ENCODE measurements at regions not wholly inside any gene's neighbourhood (a gene's known extent, or its start where the extent isn't known, plus 50 kb on each side); places are given as distances from the start of the nearest gene placed in this dataset.
A peak's percentile ranks its signal among the peaks of the same experiment; 100 is the strongest.
"Not testable (repeated sequence)": the region's sequence is repeated elsewhere in the genome, so short reads cannot be mapped to it uniquely, and the experiment has no call there.

DNA sequence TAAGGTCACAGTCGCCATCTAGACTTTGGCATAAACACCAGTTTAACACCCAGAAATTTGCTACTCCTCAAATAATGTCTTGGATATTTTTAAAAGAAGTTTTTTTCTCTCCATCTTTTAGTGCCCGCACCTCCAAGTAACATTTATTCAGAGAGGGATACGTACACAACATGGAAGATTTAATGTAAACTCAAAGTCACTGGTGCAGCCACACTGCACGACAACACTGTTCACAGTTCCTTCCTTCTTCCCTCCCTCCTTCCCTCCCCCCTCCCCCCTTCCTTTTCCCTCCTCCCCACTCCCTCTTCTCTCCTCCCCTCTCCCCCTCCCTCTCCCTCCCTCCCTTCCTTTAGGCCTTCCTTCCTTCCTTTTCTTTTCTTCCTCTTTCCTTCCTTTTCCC is 56.5 kb downstream of the NPPC start:
- H3K4me3 ChIP-seq (ENCODE audit: low read depth, poor library complexity, severe bottlenecking) = no peak overlapping the region

GRCh38 chr2:231869016-231869415 is 57.2 kb downstream of the NPPC start:
- H3K4me3 ChIP-seq (ENCODE audit: low read depth, poor library complexity, severe bottlenecking); intact Hi-C loops (cut with DNase I; ENCODE audit: low total_unique reads): not testable (repeated sequence)
- 81 to 88% methylated on average over 6 of the region's 6 CpGs for WGBS, 2 donors
- DNase-seq (ENCODE audit: low spot score in 2 of 2) = peak in 1 of 2 donors; percentile 61

More for the DNA sequence above, 56.5 kb downstream of the NPPC start:
- intact Hi-C loops (cut with DNase I; ENCODE audit: low total_unique reads) = no loop called here
- WGBS, 2 donors = 68 to 70% methylated on average over 4 of the region's 4 CpGs
- TF ChIP-seq, protein P1, sequence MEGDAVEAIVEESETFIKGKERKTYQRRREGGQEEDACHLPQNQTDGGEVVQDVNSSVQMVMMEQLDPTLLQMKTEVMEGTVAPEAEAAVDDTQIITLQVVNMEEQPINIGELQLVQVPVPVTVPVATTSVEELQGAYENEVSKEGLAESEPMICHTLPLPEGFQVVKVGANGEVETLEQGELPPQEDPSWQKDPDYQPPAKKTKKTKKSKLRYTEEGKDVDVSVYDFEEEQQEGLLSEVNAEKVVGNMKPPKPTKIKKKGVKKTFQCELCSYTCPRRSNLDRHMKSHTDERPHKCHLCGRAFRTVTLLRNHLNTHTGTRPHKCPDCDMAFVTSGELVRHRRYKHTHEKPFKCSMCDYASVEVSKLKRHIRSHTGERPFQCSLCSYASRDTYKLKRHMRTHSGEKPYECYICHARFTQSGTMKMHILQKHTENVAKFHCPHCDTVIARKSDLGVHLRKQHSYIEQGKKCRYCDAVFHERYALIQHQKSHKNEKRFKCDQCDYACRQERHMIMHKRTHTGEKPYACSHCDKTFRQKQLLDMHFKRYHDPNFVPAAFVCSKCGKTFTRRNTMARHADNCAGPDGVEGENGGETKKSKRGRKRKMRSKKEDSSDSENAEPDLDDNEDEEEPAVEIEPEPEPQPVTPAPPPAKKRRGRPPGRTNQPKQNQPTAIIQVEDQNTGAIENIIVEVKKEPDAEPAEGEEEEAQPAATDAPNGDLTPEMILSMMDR (IDR thresholded peaks at IDR 0.05) = no peak
- TF ChIP-seq POLR2A (IDR thresholded peaks at IDR 0.05) = no peak
- DNase-seq (ENCODE audit: low spot score in 2 of 2) = no peak

DNA sequence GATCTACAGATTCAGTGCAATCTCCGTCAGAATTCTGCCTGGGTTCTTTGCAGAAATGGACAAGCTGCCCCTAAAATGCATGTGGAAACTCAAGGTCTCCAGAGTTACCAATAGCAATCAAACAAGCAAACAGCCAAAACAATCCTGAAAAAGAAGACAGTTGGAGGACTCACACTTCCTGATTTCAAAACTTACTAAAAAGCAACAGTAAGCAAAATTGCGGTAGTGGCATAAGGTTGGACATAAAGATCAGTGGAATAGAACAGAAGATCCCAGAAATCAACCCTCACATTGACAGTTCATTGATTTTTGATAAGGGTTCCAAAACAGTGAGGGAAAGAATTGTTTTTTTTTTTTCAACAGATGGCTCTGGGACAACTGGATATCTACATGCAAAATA is 59.7 kb downstream of the NPPC start:
- H3K4me3 ChIP-seq (ENCODE audit: low read depth, poor library complexity, severe bottlenecking) = no peak overlapping the region
- 79 to 96% methylated on average over 2 of the region's 2 CpGs for WGBS, 2 donors
- TF ChIP-seq, protein P1 (IDR thresholded peaks at IDR 0.05) = no peak
- TF ChIP-seq POLR2A (IDR thresholded peaks at IDR 0.05) = no peak
- intact Hi-C loops (cut with DNase I; ENCODE audit: low total_unique reads) = no loop called here
- DNase-seq (ENCODE audit: low spot score in 2 of 2) = no peak

- intact Hi-C loops (cut with DNase I; ENCODE audit: low total_unique reads) = no loop called here
- H3K4me3 ChIP-seq (ENCODE audit: low read depth, poor library complexity, severe bottlenecking) = no peak overlapping the region
- 77 to 84% methylated on average over 1 of the region's 1 CpG for WGBS, 2 donors
- DNase-seq (ENCODE audit: low spot score in 2 of 2) = no peak
- TF ChIP-seq, protein P1 (IDR thresholded peaks at IDR 0.05) = no peak
- no peak for TF ChIP-seq POLR2A (IDR thresholded peaks at IDR 0.05)
Observed at GRCh38 chr2:231865222-231865621, 61.0 kb downstream of the NPPC start.

GRCh38 chr2:231862071-231862470 is 64.1 kb downstream of the NPPC start:
- DNase-seq (ENCODE audit: low spot score in 2 of 2) = peak in 1 of 2 donors; percentile 58
- 80 to 85% methylated on average over 6 of the region's 6 CpGs for whole genome bisulfite sequencing, 2 donors
- H3K4me3 ChIP-seq (ENCODE audit: low read depth, poor library complexity, severe bottlenecking) = no peak overlapping the region
- intact Hi-C loops (cut with DNase I; ENCODE audit: low total_unique reads) = no loop called here
- TF ChIP-seq, protein P1 (IDR thresholded peaks at IDR 0.05) = no peak
- TF ChIP-seq POLR2A (IDR thresholded peaks at IDR 0.05) = no peak

GRCh38 chr2:231861288-231861931 is 64.8 kb downstream of the NPPC start:
- intact Hi-C loops (cut with DNase I; ENCODE audit: low total_unique reads) = no loop called here
- no peak for TF ChIP-seq POLR2A (IDR thresholded peaks at IDR 0.05)
- TF ChIP-seq, protein P1 (IDR thresholded peaks at IDR 0.05) = no peak
- 65 to 70% methylated on average over 9 of the region's 9 CpGs for WGBS, 2 donors
- peak in 1 of 2 donors; percentile 29 for DNase-seq (ENCODE audit: low spot score in 2 of 2)
- no peak overlapping the region for H3K4me3 ChIP-seq (ENCODE audit: low read depth, poor library complexity, severe bottlenecking)

All from lower leg skin (tissue), 4 donors.